Renal cortical epithelial cell (primary cell): ENCODE measurements at regions not wholly inside any gene's neighbourhood (a gene's known extent, or its start where the extent isn't known, plus 50 kb on each side); places are given as distances from the start of the nearest gene placed in this dataset.
"Not testable (repeated sequence)": the region's sequence is repeated elsewhere in the genome, so short reads cannot be mapped to it uniquely, and the experiment has no call there.

Experiments used
- DNase-seq: peaks from one replicate; pipeline ENCODE4 v3.0.0-alpha.2; 2011; ENCODE audit warnings: low read depth

GRCh38 chr1:18561967-18562366, 68.7 kb upstream of the PAX7 start:
- DNase-seq: no peak

GRCh38 chr1:18564676-18565075, 66.0 kb upstream of the PAX7 start:
- DNase-seq: no peak

GRCh38 chr1:18565321-18565720, 65.3 kb upstream of the PAX7 start:
- DNase-seq: no peak

DNA sequence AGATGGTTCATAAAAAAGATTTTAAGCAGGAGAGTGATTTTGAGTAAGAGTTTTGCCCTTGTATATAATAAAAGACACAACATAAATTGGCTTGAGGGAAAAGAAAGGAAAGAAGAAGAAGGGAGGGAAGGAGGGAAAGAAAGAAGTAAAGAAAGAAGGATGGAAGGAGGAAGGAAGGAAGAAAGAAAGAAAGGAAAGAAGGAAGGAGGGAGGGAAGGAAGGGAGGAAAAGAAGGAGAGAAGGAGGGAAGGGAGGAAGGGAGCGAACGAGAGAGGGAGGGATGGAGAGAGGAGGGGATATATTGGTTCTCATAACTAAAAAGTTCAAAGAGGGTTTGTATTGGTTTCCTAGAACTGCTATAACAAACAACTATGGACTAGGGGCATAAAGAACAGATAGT, 62.2 kb upstream of the PAX7 start:
- DNase-seq: no peak

DNA sequence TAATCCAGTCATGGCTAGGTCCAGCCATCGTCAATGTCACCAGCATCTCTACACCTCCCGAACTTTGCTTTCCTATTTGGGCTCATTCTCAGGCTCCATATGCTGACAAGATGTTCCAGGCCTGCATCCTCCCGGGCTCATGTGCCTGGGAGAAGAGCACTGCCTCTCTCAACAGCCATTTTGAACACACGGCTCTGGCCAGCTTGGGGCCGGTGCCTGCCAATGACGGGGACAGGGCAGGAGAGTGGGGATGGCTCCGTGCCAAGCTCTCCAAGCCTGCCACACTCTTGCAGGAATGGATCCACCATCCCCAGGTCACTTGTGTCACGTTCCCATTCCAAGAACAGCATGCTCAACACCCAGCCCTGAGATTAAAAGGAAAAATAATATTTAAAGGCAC, 61.4 kb upstream of the PAX7 start:
- no peak for DNase-seq

GRCh38 chr1:18569811-18570545, 60.7 kb upstream of the PAX7 start:
- DNase-seq: no peak

DNA sequence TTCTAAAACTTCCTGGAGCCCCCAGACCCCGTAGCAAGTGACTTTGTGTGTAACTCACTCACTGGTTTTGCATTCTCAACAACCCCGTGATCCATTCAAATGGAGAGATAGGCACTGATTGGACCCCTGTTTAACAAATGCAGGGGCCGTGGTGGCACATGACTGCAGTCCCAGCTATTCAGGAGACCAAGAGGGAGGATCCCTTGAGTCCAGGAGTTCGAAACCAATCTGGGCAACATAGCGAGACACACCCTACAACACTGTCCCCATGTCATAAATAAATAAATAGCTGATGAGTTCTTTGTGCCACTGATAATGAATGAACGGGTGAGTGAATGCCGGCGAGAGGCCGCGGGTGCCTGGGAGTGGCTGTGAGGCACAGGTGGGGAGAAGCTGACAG, 59.4 kb upstream of the PAX7 start:
- DNase-seq: no peak

DNA sequence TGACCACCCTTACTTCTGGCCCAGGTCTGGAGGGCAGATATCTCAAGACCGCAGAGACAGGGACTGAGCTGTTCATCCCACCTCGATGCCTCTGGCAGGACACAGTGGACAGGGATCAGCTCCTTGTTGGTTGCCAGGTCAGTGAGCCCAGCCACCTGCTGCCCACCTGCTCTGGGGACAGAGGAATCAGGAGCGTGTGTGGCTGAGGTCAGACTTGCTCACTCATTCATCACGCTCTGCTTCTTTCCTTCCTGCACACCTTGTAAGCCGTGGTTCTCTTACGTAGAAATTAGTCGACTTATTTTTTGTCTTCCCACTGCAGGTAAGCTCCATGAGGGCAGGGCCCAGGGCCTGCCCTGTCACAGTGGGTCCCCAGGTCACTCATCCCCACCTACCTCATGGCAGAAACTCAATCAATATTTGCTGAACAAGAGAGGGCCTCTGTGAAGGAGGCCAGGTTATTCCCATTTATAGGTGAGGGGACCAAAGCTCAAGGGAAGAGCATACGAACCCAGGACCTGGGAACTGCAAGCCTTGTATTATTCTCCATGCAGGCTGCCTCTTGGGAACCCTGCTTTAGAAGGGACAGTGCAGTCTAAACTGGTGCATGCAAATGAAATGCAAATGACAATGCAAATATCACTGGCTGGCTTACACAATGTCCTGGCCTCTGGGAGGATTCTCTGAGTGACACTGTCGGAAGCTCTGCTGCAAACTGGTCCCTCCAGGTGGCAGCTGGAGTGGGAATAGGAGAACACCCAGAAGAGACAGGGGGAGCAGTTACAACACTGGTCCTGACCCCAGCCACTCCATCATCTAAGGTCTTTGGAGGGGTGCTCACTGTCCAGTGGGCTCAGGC, 58.4 kb upstream of the PAX7 start:
- no peak for DNase-seq

- DNase-seq: no peak
Measured at GRCh38 chr1:18573170-18573569, 57.5 kb upstream of the PAX7 start.

GRCh38 chr1:18574754-18575153, 55.9 kb upstream of the PAX7 start:
- DNase-seq: no peak

DNA sequence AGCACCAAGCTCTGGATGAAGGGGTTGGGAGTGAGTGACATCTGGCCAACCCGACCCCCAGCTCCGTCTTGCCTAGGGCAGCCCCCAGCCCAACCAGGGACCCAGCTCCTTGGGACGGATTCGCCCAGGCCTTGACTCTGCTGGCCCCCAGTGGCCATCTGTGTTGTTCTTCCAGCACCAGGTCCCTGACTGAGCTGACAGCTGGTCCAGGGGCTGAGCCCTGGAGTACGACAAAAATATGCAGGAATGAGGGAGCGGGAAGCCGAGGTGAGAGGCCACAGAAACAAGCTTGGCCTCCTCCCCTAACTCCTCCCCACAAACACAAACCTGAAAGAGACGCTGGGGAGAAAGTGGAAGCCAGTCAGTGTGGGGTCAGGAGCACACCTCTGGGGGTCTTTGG, 55.0 kb upstream of the PAX7 start:
- DNase-seq: peak; percentile 22

DNA sequence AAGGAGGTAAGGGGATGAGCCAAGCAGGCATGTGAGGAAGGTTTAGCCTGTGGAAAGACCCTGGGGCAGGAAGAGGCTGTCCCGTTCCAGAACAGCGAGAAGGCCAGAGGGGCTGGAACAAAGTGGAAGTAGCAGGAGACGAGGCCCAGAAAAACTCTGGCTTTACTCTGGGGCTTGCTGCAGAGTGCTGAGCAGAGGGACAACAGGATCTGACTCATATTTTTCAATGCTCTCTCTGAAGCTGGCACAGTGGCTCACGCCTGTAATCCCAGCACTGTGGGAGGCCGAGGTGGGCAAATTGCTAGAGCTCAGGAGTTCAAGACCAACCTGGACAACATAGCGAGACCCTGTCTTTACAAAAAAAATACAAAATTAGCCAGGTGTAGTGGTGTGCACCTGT, 52.4 kb upstream of the PAX7 start:
- no peak for DNase-seq

DNA sequence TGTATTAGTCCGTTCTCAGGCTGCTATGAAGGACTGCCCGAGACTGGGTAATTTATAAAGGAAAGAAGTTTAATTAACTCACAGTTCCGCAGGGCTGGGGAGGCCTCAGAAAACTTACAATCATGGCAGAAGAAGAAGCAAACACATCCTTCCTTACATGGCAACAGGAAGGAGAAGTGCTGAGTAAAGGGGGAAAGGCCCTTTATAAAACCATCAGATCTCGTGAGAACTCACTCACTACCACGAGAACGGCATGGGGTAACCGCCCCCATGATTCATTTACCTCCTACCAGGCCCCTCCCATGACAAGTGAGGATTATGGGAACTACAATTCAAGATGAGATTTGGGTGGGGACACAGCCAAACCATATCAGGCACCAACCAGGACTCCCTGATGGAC, 51.4 kb upstream of the PAX7 start:
- not testable (repeated sequence) for DNase-seq

DNA sequence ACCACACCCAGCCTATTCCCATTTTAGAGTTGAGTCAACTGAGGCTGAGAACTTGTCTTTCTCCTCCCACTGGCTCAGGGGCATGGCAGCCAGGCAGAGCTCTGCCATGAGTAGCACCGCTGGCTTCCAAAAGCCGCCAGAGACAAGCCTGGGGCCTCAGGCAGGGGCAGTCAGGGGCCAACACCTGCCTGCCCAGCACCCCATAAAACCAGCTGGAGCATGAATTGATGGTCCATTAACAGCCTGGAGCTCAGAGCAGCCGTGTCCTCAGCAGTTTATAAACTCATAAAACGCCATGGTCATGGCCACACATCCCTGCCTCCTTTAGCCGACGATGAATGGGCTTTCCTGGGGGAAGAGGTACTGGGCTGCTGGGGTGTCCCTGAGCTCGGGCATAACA, 50.6 kb upstream of the PAX7 start:
- peak; percentile 16 for DNase-seq

DNA sequence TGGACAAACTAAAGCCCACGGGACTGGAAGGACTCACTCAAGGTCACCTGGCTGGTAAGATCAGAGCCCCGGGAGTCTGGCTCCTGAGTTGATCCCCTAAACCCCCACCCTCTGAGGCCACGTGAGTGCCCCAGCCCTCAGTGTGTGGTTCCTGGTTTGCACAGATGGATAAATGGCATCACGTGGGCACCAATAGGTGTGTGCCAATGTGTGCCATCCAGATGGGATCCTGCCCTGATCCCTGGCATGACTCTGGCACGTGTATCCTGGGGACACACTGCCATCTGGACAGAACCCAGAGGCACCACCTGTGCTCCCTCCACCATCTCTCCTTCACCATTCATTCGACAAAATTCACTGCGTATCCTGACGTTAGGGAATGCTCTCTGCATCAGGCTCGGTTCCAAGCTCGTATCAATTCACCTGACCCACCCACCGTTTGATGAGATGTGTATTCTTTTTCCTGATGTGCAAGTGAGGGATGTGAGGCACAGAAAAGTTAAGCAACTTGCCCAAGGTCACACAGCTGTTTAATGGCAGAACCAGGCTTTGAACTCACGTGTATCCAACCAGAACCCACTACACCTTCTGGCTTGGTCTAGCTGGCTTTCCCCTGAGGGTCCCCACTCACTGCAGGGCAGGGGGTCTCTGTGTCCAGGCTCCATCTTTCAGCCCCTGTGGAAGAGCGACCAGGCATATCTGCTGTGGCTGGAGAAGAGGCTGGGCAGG, 49.8 kb upstream of the PAX7 start:
- DNase-seq: no peak
